GM12878 (cell line): ENCODE measurements at regions not wholly inside any gene's neighbourhood (a gene's known extent, or its start where the extent isn't known, plus 50 kb on each side); places are given as distances from the start of the nearest gene placed in this dataset.

ENCODE experiments used
- ATAC-seq: fragments of 200-7000 bp; cut with Tn5 transposase; 3 replicates; pipeline ENCODE4 v1.9.1; 2020; ENCODE audit warnings: mild to moderate bottlenecking, moderate library complexity
- BruUV-seq: library from RNA; stranded (reverse); fragments of 400-500 nt; replicated peaks from 2 replicates; lab custom pipeline; 2021; lab: Mats Ljungman, UMichigan
- CTCF ChIA-PET: fragments of 300-600 bp; sonication (Branson Sonifier 250); formaldehyde crosslinking; extraction: SDS; loops from one replicate; lab custom pipeline; 2021; ENCODE audit warnings: inconsistent platforms; lab: Yijun Ruan, JAX
- POLR2A ChIA-PET: fragments of 350-600 bp; formaldehyde crosslinking; extraction: SDS; loops from one replicate; lab custom pipeline; 2021; ENCODE audit warnings: inconsistent platforms; lab: Charles Lee
- RAD21 ChIA-PET: fragments of 300-600 bp; sonication (Branson Sonifier 250); formaldehyde crosslinking; loops from one replicate; lab custom pipeline; 2023; ENCODE audit warnings: antibody characterized with exemption; ENCODE audit not compliant: unreplicated experiment; lab: Charles Lee
- SMC1A ChIA-PET: fragments of 300-600 bp; sonication (Branson Sonifier 250); formaldehyde crosslinking; loops from one replicate; lab custom pipeline; 2023; ENCODE audit not compliant: unreplicated experiment, uncharacterized antibody; lab: Charles Lee
- DNase-seq: peaks from one replicate; pipeline ENCODE4 v3.0.0-alpha.2; 2011; ENCODE audit warnings: low read depth, low spot score
- FAIRE-seq: peaks from 3 replicates; lab custom pipeline; 2011; peaks lifted over from hg19 to GRCh38; lab: Jason Lieb, UNC
- H2AFZ ChIP-seq: 2 replicates; pipeline ENCODE4 v1.6.0; 2011; ENCODE audit warnings: low read depth, low read length, control low read depth; ENCODE audit not compliant: control insufficient read depth
- H3K27ac ChIP-seq: 2 replicates; pipeline ENCODE4 v1.5.1; 2011; ENCODE audit warnings: control low read depth; ENCODE audit not compliant: control insufficient read depth, insufficient read depth
- H3K27me3 ChIP-seq, 2 experiments: replicated peaks in 1 of 2; 2 replicates each; pipeline versions ENCODE4 v1.6.0 to v1.6.1; 2011; ENCODE audit warnings: low read length in 1 of 2; ENCODE audit not compliant: control insufficient read depth in 2 of 2, insufficient read depth in 2 of 2
- H3K36me3 ChIP-seq, 2 experiments: 2 replicates each; pipeline ENCODE4 v1.5.1; 2011; ENCODE audit warnings: low read length in 1 of 2; ENCODE audit not compliant: control insufficient read depth in 2 of 2, insufficient read depth in 2 of 2
- H3K4me1 ChIP-seq: 2 replicates; pipeline ENCODE4 v1.6.1; 2011; ENCODE audit warnings: mild to moderate bottlenecking, low read length, moderate library complexity, mixed read lengths; ENCODE audit not compliant: control insufficient read depth, insufficient read depth
- H3K4me2 ChIP-seq: 2 replicates; pipeline ENCODE4 v1.6.0; 2011; ENCODE audit warnings: control low read depth; ENCODE audit not compliant: control insufficient read depth, insufficient read depth
- H3K4me3 ChIP-seq: fragments of 200-600 bp; sonication (generic); 2 replicates; pipeline ENCODE4 v1.5.1; 2016
- H3K79me2 ChIP-seq: 2 replicates; pipeline ENCODE4 v1.6.0; 2011; ENCODE audit warnings: low read length; ENCODE audit not compliant: control insufficient read depth, insufficient read depth
- H3K9ac ChIP-seq: 2 replicates; pipeline ENCODE4 v1.8.0; 2011; ENCODE audit warnings: low read length, control low read depth, mixed read lengths; ENCODE audit not compliant: control insufficient read depth, insufficient read depth
- H3K9me3 ChIP-seq: replicated peaks from 3 replicates; pipeline ENCODE4 v1.5.1; 2011; ENCODE audit warnings: mild to moderate bottlenecking, low read length; ENCODE audit not compliant: control insufficient read depth, insufficient read depth
- H4K20me1 ChIP-seq: 2 replicates; pipeline ENCODE4 v1.6.0; 2011; ENCODE audit not compliant: control insufficient read depth, insufficient read depth
- BRCA1 ChIP-seq: IDR thresholded peaks from 2 replicates; pipeline ENCODE4 v1.6.1; 2011; ENCODE audit warnings: low read depth, low read length, improper control_type of control experiment
- CHD1 ChIP-seq: IDR thresholded peaks from 2 replicates; pipeline ENCODE4 v1.6.1; 2012; ENCODE audit warnings: low read depth, low read length, improper control_type of control experiment
- EZH2 ChIP-seq: IDR thresholded peaks from 2 replicates; pipeline ENCODE4 v1.6.1; 2012; ENCODE audit warnings: low read depth, mild to moderate bottlenecking, control low read depth, inconsistent platforms, low read length, borderline replicate concordance; ENCODE audit not compliant: control insufficient read depth
- HDAC2 ChIP-seq: fragments of 200-600 bp; sonication (generic); IDR thresholded peaks from 2 replicates; pipeline ENCODE4 v1.6.1; 2017
- MXI1 ChIP-seq: fragments of 150-350 bp; IDR thresholded peaks from 2 replicates; pipeline ENCODE4 v1.6.1; 2011; ENCODE audit warnings: low read depth, mild to moderate bottlenecking, inconsistent platforms, low read length, improper control_type of control experiment
- POLR2AphosphoS5 ChIP-seq: IDR thresholded peaks from 2 replicates; pipeline ENCODE4 v1.6.1; 2011; ENCODE audit warnings: mild to moderate bottlenecking, low read length, inconsistent platforms
- STAT1 ChIP-seq: fragments of 450-650 bp; conservative IDR thresholded peaks from 2 replicates; pipeline ENCODE4 v1.6.1; 2014; ENCODE audit warnings: antibody characterized with exemption, mild to moderate bottlenecking
- ZNF384 ChIP-seq: IDR thresholded peaks from 2 replicates; pipeline ENCODE4 v1.6.1; 2012; ENCODE audit warnings: low read depth, mild to moderate bottlenecking, low read length, improper control_type of control experiment, borderline replicate concordance
- ZZZ3 ChIP-seq: IDR thresholded peaks from 2 replicates; pipeline ENCODE4 v1.6.1; 2011; ENCODE audit warnings: low read depth; ENCODE audit not compliant: control insufficient read depth, insufficient read length
- WGBS: methylation state at CpG from one replicate; pipeline ENCODE4 v1.1.6; 2016; ENCODE audit warnings: low lambda C conversion rate; ENCODE audit not compliant: insufficient replicate concordance, insufficient coverage; ENCODE audit errors: missing lambda C conversion rate; 5-methylcytosine and 5-hydroxymethylcytosine counted together
- in situ Hi-C: fragments of 300-500 bp; cut with MboI; formaldehyde crosslinking; loops from 9 replicates; pipeline ENCODE4 v1.14.3; 2018; ENCODE audit warnings: mixed read lengths
- intact Hi-C: fragments of 100-400 bp; cut with micrococcal nuclease; formaldehyde crosslinking; loops from one replicate; pipeline ENCODE4 v1.14.2; 2022; ENCODE audit not compliant: unreplicated experiment
- TF ChIP-seq, protein P1 (sequence below): IDR thresholded peaks from 2 replicates; pipeline ENCODE4 v1.6.1; 2012; ENCODE audit warnings: low read depth, low read length, improper control_type of control experiment
- TF ChIP-seq, protein P2 (sequence below): IDR thresholded peaks from 2 replicates; pipeline ENCODE4 v1.6.1; 2011; ENCODE audit warnings: borderline replicate concordance, low read depth, mild to moderate bottlenecking, moderate library complexity, low read length; ENCODE audit not compliant: insufficient read depth, poor library complexity, severe bottlenecking
- TF ChIP-seq, protein P3 (sequence below): fragments of 450-650 bp; IDR thresholded peaks from 2 replicates; pipeline ENCODE4 v1.6.1; 2016; ENCODE audit warnings: mild to moderate bottlenecking

DNA sequence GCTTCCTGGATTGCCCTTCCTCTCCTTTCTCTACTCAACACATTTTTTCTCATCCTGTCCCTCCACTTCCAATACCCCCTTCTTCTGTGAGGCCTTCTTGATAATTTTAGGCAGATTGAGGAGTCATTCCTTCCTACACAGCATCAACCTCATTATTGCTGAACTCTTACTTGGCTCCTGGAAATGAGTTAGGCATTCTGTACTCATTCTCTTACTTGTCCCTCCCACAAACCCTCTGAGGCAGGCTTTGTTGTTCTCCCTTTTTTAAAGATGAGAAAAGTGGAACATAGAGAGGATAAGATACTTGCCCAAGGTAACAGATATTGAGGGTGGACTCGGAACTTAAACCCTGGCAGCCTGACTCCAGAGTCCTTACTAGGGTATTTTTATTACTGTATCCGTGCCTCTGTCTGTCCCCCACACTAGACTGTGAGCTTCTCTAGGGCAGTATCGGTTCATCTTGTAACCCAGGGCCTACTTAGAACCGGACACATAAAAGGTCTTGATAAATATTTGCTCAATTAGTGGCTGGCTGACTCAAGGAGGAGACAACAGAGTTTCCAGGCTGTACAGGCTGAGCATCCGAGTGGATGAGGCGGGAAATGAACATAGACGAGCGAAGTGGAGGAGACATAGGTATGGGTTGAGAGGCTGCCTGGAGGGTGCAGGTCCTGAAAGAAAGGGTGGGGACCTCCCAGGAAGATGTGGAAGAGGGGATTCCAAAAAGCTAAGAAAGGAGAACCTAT, 148.7 kb upstream of the ATP2B2 start:
- FAIRE-seq (no peak), ATAC-seq (no peak), DNase-seq (no peak)
- no peak overlapping the region for H3K27ac ChIP-seq
- no peaks in the 10 kb centered on the region for H3K79me2 ChIP-seq
- RAD21 ChIA-PET: no interaction called here
- in situ Hi-C loops (no loop called here), intact Hi-C loops (no loop called here)
- peaks cover 2 to 3% of the 10 kb centered on the region in 2 experiments; a peak in 3 of 4 replicates for H3K27me3 ChIP-seq
- TF ChIP-seq EZH2: no peak
- TF ChIP-seq ZNF384: no peak
- no peak for TF ChIP-seq ZZZ3
- TF ChIP-seq BRCA1: no peak
- POLR2A ChIA-PET: no interaction called here
- SMC1A ChIA-PET: no interaction called here
- CTCF ChIA-PET: no interaction called here
- no peak overlapping the region for H3K9ac ChIP-seq
- no peaks in the 10 kb centered on the region for H4K20me1 ChIP-seq
- no peaks in the 10 kb centered on the region for H3K9me3 ChIP-seq
- no TSS peak for BruUV-seq
- no peaks in the 10 kb centered on the region for H3K4me1 ChIP-seq
- no peak overlapping the region for H3K4me2 ChIP-seq
- WGBS: 52% methylated on average over 8 of the region's 8 CpGs
- no peaks in the 10 kb centered on the region for H3K36me3 ChIP-seq
- H2AFZ ChIP-seq: no peak overlapping the region
- no peak overlapping the region for H3K4me3 ChIP-seq

DNA sequence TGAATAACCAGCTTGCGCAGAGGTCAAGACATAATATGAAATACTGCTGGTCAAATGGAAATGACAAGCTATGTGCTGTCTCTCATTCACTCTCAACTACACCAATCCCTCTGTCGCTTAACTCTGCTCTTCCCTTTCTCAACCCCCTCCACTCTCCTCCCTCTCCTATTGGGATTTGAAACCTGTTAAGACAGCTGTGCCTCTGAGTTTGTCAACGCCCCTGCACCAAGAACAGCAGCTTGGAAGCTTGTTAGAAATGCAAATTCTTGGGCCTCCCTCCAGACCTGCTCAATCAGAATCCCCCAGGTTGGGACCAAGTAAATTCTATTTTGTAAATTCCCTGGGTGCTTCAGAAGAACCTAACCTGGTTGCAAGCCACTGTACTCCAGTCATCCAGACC, 149.7 kb upstream of the ATP2B2 start:
- Histone ChIP-seq H3K4me1 (no peaks in the 10 kb centered on the region), H3K9me3 (no peaks in the 10 kb centered on the region), H3K4me3 (no peak overlapping the region), H3K27me3 (peaks cover 2 to 3% of the 10 kb centered on the region in 2 experiments; a peak in 3 of 4 replicates), H2AFZ (no peak overlapping the region), H4K20me1 (no peaks in the 10 kb centered on the region), H3K9ac (no peak overlapping the region), H3K36me3 (no peaks in the 10 kb centered on the region), H3K27ac (no peak overlapping the region), H3K79me2 (no peaks in the 10 kb centered on the region), H3K4me2 (no peak overlapping the region)
- intact Hi-C loops (no loop called here), in situ Hi-C loops (no loop called here)
- ChIA-PET CTCF (no interaction called here), RAD21 (no interaction called here), POLR2A (no interaction called here), SMC1A (no interaction called here)
- no peak for ATAC-seq
- TF ChIP-seq CHD1 (no peak), MXI1 (no peak), HDAC2 (no peak), STAT1 (no peak), POLR2AphosphoS5 (no peak)
- TF ChIP-seq, protein P1, sequence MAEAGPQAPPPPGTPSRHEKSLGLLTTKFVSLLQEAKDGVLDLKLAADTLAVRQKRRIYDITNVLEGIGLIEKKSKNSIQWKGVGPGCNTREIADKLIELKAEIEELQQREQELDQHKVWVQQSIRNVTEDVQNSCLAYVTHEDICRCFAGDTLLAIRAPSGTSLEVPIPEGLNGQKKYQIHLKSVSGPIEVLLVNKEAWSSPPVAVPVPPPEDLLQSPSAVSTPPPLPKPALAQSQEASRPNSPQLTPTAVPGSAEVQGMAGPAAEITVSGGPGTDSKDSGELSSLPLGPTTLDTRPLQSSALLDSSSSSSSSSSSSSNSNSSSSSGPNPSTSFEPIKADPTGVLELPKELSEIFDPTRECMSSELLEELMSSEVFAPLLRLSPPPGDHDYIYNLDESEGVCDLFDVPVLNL: no peak
- TF ChIP-seq, protein P2, sequence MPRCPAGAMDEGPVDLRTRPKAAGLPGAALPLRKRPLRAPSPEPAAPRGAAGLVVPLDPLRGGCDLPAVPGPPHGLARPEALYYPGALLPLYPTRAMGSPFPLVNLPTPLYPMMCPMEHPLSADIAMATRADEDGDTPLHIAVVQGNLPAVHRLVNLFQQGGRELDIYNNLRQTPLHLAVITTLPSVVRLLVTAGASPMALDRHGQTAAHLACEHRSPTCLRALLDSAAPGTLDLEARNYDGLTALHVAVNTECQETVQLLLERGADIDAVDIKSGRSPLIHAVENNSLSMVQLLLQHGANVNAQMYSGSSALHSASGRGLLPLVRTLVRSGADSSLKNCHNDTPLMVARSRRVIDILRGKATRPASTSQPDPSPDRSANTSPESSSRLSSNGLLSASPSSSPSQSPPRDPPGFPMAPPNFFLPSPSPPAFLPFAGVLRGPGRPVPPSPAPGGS: no peak
- TF ChIP-seq, protein P3, sequence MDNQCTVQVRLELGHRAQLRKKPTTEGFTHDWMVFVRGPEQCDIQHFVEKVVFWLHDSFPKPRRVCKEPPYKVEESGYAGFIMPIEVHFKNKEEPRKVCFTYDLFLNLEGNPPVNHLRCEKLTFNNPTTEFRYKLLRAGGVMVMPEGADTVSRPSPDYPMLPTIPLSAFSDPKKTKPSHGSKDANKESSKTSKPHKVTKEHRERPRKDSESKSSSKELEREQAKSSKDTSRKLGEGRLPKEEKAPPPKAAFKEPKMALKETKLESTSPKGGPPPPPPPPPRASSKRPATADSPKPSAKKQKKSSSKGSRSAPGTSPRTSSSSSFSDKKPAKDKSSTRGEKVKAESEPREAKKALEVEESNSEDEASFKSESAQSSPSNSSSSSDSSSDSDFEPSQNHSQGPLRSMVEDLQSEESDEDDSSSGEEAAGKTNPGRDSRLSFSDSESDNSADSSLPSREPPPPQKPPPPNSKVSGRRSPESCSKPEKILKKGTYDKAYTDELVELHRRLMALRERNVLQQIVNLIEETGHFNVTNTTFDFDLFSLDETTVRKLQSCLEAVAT: no peak
- no TSS peak for BruUV-seq
- WGBS: 32% methylated on average over 3 of the region's 3 CpGs
- FAIRE-seq: no peak
- DNase-seq: no peak
